GM23338 (cell line): ENCODE measurements at regions not wholly inside any gene's neighbourhood (a gene's known extent, or its start where the extent isn't known, plus 50 kb on each side); places are given as distances from the start of the nearest gene placed in this dataset.
A peak's percentile ranks its signal among the peaks of the same experiment; 100 is the strongest.

Experiments used
- ATAC-seq: fragments of 200-7000 bp; cut with Tn5 transposase; 3 replicates; pipeline ENCODE4 v1.9.1; 2020
- DNase-seq: peaks from one replicate; pipeline ENCODE4 v3.0.0-alpha.2; 2015; ENCODE audit warnings: low spot score
- H2AFZ ChIP-seq: fragments of 200-600 bp; sonication (generic); 2 replicates; pipeline ENCODE4 v1.8.0; 2016; ENCODE audit warnings: antibody characterized with exemption, mild to moderate bottlenecking, moderate library complexity
- H3F3A ChIP-seq: fragments of 200-600 bp; sonication (generic); replicated peaks from 2 replicates; pipeline ENCODE4 v1.8.0; 2017; ENCODE audit warnings: antibody characterized with exemption, mixed run types, low read depth
- H3K27ac ChIP-seq: fragments of 200-600 bp; sonication (generic); 2 replicates; pipeline ENCODE4 v1.6.1; 2016; ENCODE audit warnings: low read depth
- H3K27me3 ChIP-seq: fragments of 200-600 bp; sonication (generic); 2 replicates; pipeline ENCODE4 v1.8.0; 2016; ENCODE audit warnings: mild to moderate bottlenecking, mixed run types, moderate library complexity; ENCODE audit not compliant: insufficient read depth
- H3K36me3 ChIP-seq: fragments of 200-600 bp; sonication (generic); 2 replicates; pipeline ENCODE4 v1.8.0; 2016; ENCODE audit warnings: mild to moderate bottlenecking; ENCODE audit not compliant: insufficient read depth
- H3K4me1 ChIP-seq: fragments of 200-600 bp; sonication (generic); 2 replicates; pipeline ENCODE4 v1.8.0; 2016; ENCODE audit warnings: mild to moderate bottlenecking, moderate library complexity; ENCODE audit not compliant: insufficient read depth
- H3K4me2 ChIP-seq: fragments of 200-600 bp; sonication (generic); 2 replicates; pipeline ENCODE4 v1.7.1; 2017; ENCODE audit warnings: mixed run types
- H3K4me3 ChIP-seq: fragments of 200-600 bp; sonication (generic); 2 replicates; pipeline ENCODE4 v1.6.1; 2016; ENCODE audit warnings: mixed run types
- H3K79me2 ChIP-seq: fragments of 200-600 bp; sonication (generic); replicated peaks from 2 replicates; pipeline ENCODE4 v1.8.0; 2017; ENCODE audit warnings: mild to moderate bottlenecking; ENCODE audit not compliant: insufficient read depth
- H3K9me2 ChIP-seq: fragments of 200-600 bp; sonication (generic); 2 replicates; pipeline ENCODE4 v1.8.0; 2017; ENCODE audit not compliant: insufficient read depth
- H4K20me1 ChIP-seq: fragments of 200-600 bp; sonication (generic); replicated peaks from 2 replicates; pipeline ENCODE4 v1.8.0; 2017; ENCODE audit warnings: mild to moderate bottlenecking; ENCODE audit not compliant: insufficient read depth
- H3K27ac Mint-ChIP-seq: 2 replicates; pipeline ENCODE4 v1.8.0; 2020; ENCODE audit warnings: inconsistent platforms, mild to moderate bottlenecking, moderate library complexity, mixed read lengths
- H3K27me3 Mint-ChIP-seq: 3 replicates; pipeline ENCODE4 v1.8.0; 2022; ENCODE audit warnings: low read depth, mild to moderate bottlenecking, moderate library complexity, mixed read lengths, inconsistent platforms; ENCODE audit not compliant: insufficient read depth, poor library complexity
- H3K36me3 Mint-ChIP-seq: 3 replicates; pipeline ENCODE4 v1.8.0; 2021; ENCODE audit warnings: low read depth, mild to moderate bottlenecking, inconsistent platforms, moderate library complexity, mixed read lengths
- H3K4me1 Mint-ChIP-seq: 3 replicates; pipeline ENCODE4 v1.8.0; 2020; ENCODE audit warnings: mild to moderate bottlenecking, inconsistent platforms, mixed read lengths
- H3K4me3 Mint-ChIP-seq: 3 replicates; pipeline ENCODE4 v1.8.0; 2021; ENCODE audit warnings: moderate library complexity, mild to moderate bottlenecking, inconsistent platforms, mixed read lengths
- H3K9me3 Mint-ChIP-seq: 3 replicates; pipeline ENCODE4 v1.8.0; 2020; ENCODE audit warnings: moderate library complexity, mild to moderate bottlenecking, inconsistent platforms, mixed read lengths
- CREB1 ChIP-seq: fragments of 250-450 bp; sonication (Bioruptor Pico); IDR thresholded peaks from 2 replicates; pipeline ENCODE4 v1.5.0; 2020; ENCODE audit warnings: low read depth, mild to moderate bottlenecking, moderate library complexity
- EZH2 ChIP-seq: fragments of 200-600 bp; sonication (generic); IDR thresholded peaks from one replicate; pipeline ENCODE4 v1.8.0; 2017; ENCODE audit warnings: antibody characterized with exemption, mild to moderate bottlenecking, low read depth; ENCODE audit not compliant: unreplicated experiment
- JUNB ChIP-seq: IDR thresholded peaks from one replicate; pipeline ENCODE4 v1.6.1; 2016; ENCODE audit warnings: antibody characterized with exemption; ENCODE audit not compliant: unreplicated experiment
- POLR2AphosphoS5 ChIP-seq: IDR thresholded peaks from 2 replicates; pipeline ENCODE4 v1.6.1; 2016; ENCODE audit warnings: antibody characterized with exemption, low read depth
- STAT1 ChIP-seq: IDR thresholded peaks from one replicate; pipeline ENCODE4 v1.6.1; 2016; ENCODE audit warnings: antibody characterized with exemption; ENCODE audit not compliant: unreplicated experiment
- TF ChIP-seq, protein P1 (sequence below): fragments of 250-450 bp; sonication (Bioruptor Pico); IDR thresholded peaks from 2 replicates; pipeline ENCODE4 v1.5.0; 2020; ENCODE audit warnings: mild to moderate bottlenecking, moderate library complexity
- TF ChIP-seq, protein P2 (sequence below), 2 experiments: fragments of 200-600 bp in 1 of 2; sonication (generic) in 1 of 2; conservative IDR thresholded peaks; 2 replicates each; pipeline versions ENCODE4 v1.5.1 to v1.6.1; 2016 to 2017; ENCODE audit warnings: antibody characterized with exemption in 2 of 2, low read depth in 2 of 2, mild to moderate bottlenecking in 2 of 2, moderate library complexity in 1 of 2

DNA sequence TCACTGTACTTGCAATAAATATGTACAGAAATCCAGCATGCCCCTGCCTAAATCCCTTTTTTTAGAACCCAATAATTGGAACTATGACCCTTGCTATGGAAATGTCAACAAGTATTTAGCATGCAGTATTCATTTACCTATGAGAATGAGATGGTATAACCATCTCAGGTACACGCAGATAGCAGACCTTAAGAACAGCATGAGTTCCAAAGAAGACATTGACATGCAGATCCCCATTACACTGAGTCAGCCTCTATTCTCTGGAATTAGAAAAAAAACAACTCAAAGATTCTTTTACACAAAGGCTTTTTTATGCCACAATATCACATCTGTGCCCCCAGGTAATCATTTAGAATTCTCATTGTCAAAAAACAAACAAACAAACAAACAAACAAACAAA lies 325.6 kb upstream of the TLE4 start:
- Histone ChIP-seq H3K27me3 (no peaks in the 10 kb centered on the region), H3K27ac (no peak overlapping the region), H4K20me1 (no peaks in the 10 kb centered on the region), H3K36me3 (no peaks in the 10 kb centered on the region), H3F3A (no peaks in the 10 kb centered on the region), H2AFZ (no peak overlapping the region), H3K9me2 (0 out of 2 replicates have a peak, but pooled peaks cover 4% of the 10 kb centered on the region), H3K4me1 (peaks cover 28% of the 10 kb centered on the region), H3K79me2 (no peaks in the 10 kb centered on the region), H3K4me2 (peak overlapping the region; percentile 17), H3K4me3 (no peak overlapping the region)
- TF ChIP-seq JUNB (no peak), STAT1 (no peak), EZH2 (no peak), POLR2AphosphoS5 (no peak)
- TF ChIP-seq, protein P1, sequence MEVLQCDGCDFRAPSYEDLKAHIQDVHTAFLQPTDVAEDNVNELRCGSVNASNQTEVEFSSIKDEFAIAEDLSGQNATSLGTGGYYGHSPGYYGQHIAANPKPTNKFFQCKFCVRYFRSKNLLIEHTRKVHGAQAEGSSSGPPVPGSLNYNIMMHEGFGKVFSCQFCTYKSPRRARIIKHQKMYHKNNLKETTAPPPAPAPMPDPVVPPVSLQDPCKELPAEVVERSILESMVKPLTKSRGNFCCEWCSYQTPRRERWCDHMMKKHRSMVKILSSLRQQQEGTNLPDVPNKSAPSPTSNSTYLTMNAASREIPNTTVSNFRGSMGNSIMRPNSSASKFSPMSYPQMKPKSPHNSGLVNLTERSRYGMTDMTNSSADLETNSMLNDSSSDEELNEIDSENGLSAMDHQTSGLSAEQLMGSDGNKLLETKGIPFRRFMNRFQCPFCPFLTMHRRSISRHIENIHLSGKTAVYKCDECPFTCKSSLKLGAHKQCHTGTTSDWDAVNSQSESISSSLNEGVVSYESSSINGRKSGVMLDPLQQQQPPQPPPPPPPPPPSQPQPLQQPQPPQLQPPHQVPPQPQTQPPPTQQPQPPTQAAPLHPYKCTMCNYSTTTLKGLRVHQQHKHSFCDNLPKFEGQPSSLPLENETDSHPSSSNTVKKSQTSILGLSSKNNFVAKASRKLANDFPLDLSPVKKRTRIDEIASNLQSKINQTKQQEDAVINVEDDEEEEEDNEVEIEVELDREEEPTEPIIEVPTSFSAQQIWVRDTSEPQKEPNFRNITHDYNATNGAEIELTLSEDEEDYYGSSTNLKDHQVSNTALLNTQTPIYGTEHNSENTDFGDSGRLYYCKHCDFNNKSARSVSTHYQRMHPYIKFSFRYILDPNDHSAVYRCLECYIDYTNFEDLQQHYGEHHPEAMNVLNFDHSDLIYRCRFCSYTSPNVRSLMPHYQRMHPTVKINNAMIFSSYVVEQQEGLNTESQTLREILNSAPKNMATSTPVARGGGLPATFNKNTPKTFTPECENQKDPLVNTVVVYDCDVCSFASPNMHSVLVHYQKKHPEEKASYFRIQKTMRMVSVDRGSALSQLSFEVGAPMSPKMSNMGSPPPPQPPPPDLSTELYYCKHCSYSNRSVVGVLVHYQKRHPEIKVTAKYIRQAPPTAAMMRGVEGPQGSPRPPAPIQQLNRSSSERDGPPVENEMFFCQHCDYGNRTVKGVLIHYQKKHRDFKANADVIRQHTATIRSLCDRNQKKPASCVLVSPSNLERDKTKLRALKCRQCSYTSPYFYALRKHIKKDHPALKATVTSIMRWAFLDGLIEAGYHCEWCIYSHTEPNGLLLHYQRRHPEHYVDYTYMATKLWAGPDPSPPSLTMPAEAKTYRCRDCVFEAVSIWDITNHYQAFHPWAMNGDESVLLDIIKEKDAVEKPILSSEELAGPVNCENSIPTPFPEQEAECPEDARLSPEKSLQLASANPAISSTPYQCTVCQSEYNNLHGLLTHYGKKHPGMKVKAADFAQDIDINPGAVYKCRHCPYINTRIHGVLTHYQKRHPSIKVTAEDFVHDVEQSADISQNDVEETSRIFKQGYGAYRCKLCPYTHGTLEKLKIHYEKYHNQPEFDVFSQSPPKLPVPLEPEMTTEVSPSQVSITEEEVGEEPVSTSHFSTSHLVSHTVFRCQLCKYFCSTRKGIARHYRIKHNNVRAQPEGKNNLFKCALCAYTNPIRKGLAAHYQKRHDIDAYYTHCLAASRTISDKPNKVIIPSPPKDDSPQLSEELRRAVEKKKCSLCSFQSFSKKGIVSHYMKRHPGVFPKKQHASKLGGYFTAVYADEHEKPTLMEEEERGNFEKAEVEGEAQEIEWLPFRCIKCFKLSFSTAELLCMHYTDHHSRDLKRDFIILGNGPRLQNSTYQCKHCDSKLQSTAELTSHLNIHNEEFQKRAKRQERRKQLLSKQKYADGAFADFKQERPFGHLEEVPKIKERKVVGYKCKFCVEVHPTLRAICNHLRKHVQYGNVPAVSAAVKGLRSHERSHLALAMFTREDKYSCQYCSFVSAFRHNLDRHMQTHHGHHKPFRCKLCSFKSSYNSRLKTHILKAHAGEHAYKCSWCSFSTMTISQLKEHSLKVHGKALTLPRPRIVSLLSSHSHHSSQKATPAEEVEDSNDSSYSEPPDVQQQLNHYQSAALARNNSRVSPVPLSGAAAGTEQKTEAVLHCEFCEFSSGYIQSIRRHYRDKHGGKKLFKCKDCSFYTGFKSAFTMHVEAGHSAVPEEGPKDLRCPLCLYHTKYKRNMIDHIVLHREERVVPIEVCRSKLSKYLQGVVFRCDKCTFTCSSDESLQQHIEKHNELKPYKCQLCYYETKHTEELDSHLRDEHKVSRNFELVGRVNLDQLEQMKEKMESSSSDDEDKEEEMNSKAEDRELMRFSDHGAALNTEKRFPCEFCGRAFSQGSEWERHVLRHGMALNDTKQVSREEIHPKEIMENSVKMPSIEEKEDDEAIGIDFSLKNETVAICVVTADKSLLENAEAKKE (CRISPR knock-in tag) = no peak; the same call in 1 of the 2 replicates
- no peak overlapping the region for H3K27ac Mint-ChIP-seq
- H3K36me3 Mint-ChIP-seq = no peaks in the 10 kb centered on the region
- peak; percentile 24 for DNase-seq
- H3K4me1 Mint-ChIP-seq = peaks cover 39% of the 10 kb centered on the region
- H3K27me3 Mint-ChIP-seq = no peaks in the 10 kb centered on the region
- no peaks in the 10 kb centered on the region for H3K9me3 Mint-ChIP-seq
- ATAC-seq = peak; percentile 80
- no peak overlapping the region; the same call in 2 of the 3 replicates for H3K4me3 Mint-ChIP-seq

DNA sequence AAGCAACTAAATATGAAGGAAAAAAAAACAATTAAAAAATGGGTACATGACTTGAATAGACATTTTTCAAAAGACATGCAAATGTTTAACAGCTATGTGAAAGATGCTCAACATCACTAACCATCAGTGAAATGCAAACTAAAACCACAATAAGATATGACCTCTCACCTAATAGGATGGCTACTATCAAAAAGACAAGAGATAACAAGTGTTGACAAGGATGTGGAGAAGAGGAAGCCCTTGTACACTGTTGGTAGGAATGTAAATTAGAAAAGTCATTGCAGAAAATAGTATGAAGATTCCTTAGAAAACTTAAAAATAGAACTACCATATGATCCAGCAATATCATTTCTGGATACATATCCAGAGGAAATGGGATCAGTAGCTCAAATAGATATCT lies 324.7 kb upstream of the TLE4 start:
- no peaks in the 10 kb centered on the region for H3K27me3 Mint-ChIP-seq
- H3F3A ChIP-seq = no peaks in the 10 kb centered on the region
- no peaks in the 10 kb centered on the region for H4K20me1 ChIP-seq
- no peaks in the 10 kb centered on the region for H3K36me3 ChIP-seq
- no peaks in the 10 kb centered on the region for H3K79me2 ChIP-seq
- H3K4me1 Mint-ChIP-seq = peaks cover 33% of the 10 kb centered on the region
- no peaks in the 10 kb centered on the region for H3K36me3 Mint-ChIP-seq
- no peak overlapping the region for H3K27ac ChIP-seq
- peaks cover 25% of the 10 kb centered on the region for H3K4me1 ChIP-seq
- no peak overlapping the region for H2AFZ ChIP-seq
- no peak overlapping the region for H3K4me3 Mint-ChIP-seq
- H3K4me2 ChIP-seq = no peak overlapping the region; the same call in 1 of the 2 replicates
- H3K9me3 Mint-ChIP-seq = no peaks in the 10 kb centered on the region
- ATAC-seq = no peak
- H3K9me2 ChIP-seq = 0 out of 2 replicates have a peak, but pooled peaks cover 4% of the 10 kb centered on the region
- no peak overlapping the region for H3K27ac Mint-ChIP-seq
- no peak for DNase-seq
- H3K4me3 ChIP-seq = no peak overlapping the region
- no peaks in the 10 kb centered on the region for H3K27me3 ChIP-seq
- no peak for TF ChIP-seq EZH2
- TF ChIP-seq, protein P2, sequence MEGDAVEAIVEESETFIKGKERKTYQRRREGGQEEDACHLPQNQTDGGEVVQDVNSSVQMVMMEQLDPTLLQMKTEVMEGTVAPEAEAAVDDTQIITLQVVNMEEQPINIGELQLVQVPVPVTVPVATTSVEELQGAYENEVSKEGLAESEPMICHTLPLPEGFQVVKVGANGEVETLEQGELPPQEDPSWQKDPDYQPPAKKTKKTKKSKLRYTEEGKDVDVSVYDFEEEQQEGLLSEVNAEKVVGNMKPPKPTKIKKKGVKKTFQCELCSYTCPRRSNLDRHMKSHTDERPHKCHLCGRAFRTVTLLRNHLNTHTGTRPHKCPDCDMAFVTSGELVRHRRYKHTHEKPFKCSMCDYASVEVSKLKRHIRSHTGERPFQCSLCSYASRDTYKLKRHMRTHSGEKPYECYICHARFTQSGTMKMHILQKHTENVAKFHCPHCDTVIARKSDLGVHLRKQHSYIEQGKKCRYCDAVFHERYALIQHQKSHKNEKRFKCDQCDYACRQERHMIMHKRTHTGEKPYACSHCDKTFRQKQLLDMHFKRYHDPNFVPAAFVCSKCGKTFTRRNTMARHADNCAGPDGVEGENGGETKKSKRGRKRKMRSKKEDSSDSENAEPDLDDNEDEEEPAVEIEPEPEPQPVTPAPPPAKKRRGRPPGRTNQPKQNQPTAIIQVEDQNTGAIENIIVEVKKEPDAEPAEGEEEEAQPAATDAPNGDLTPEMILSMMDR (conservative IDR thresholded peaks at IDR 0.05; ENCODE audit: low read depth in 2 of 2) = no peak
- TF ChIP-seq CREB1 = no peak
